HG02973 (cell line): ENCODE measurements at regions not wholly inside any gene's neighbourhood (a gene's known extent, or its start where the extent isn't known, plus 50 kb on each side); places are given as distances from the start of the nearest gene placed in this dataset.

ENCODE experiments used
- ATAC-seq: cut with Tn5 transposase; IDR thresholded peaks from one replicate; pipeline ENCODE4 v1.9.1; 2021; ENCODE audit warnings: moderate library complexity; ENCODE audit not compliant: unreplicated experiment

DNA sequence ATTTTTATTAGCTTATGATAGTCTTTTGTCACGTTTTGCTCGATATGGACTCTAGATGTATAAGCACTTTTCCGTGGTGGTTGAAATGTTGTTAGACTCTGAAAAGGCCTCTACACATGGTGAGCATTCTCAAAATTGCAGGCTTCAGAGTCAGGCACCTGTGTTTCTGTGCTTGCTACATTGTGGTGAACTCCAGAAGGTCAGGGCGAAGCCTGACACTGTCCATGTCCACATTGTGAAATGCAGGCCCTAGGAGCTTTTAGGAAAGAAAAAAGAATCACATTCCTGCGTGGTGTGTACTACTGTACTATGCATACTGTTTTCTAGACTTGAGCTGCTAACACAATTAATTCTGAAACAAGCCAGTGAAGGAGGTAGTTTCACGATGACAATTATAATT, 86.3 kb downstream of the HS3ST1 start:
- no peak for ATAC-seq

- no peak for ATAC-seq
Measured at GRCh38 chr4:11341337-11342043, 87.2 kb downstream of the HS3ST1 start.

- ATAC-seq = no peak
Measured at GRCh38 chr4:11338956-11339782, 89.5 kb downstream of the HS3ST1 start.

DNA sequence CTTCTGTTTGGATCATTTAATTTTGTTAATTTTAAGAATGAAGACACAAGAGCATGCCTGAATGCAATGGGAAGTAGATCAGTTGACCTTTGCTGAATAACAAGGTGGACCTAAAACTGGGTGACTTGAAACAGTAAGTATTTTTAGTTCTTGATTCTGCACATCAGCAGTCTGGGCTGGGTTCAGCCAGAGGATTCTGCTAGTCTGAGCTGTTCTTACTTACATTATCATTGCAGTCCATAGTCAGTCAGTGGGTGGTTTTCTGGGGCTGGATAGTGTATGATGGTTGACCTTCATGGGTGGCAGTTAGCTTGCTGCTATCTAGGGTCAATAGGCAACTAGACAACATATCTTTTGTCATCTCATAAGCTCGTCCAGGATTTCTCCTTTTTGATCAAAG, 91.4 kb downstream of the HS3ST1 start:
- no peak for ATAC-seq

DNA sequence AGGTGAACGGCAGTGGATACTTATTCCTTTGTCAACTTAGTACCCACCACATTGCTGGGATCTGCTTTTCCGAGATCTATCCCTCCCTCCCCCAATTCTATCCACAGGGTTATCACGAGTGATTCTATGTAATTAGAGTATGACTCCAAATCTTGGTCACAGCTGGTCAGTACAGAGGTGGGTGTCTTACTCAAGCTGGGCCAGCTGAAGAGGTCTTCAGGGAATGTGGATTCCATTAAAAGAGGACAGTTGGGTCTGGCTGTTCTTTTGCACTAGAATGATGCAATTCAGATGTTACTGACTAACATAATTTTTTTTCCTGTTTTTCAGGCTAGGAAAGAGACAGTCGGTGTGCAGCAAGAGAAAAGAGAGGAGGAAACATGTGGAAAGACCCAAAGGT, 92.3 kb downstream of the HS3ST1 start:
- ATAC-seq = no peak

DNA sequence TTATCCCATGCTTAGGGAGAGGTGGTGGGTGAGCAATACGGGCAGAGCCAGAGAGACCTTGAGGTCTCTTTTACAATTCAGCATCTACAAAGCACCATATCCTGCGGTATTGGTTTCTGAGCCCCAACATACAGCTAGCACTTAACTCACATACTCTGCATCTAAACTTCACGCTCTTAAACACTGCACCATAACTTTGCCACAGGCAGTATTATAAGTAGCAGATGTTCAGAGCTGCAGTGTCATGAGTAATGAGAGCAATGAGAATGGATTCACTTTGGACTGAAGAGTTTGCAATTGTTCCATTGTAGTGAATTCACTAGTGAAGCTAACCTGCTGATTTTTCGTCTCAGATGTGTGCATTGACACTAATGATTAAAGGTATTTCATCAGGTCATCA, 93.8 kb downstream of the HS3ST1 start:
- ATAC-seq = no peak

GRCh38 chr4:11328401-11328800, 100.3 kb downstream of the HS3ST1 start:
- ATAC-seq = no peak

GRCh38 chr4:11326021-11326420, 102.7 kb downstream of the HS3ST1 start:
- ATAC-seq = no peak

- ATAC-seq = no peak
Measured at GRCh38 chr4:11323771-11324170, 104.9 kb downstream of the HS3ST1 start.

DNA sequence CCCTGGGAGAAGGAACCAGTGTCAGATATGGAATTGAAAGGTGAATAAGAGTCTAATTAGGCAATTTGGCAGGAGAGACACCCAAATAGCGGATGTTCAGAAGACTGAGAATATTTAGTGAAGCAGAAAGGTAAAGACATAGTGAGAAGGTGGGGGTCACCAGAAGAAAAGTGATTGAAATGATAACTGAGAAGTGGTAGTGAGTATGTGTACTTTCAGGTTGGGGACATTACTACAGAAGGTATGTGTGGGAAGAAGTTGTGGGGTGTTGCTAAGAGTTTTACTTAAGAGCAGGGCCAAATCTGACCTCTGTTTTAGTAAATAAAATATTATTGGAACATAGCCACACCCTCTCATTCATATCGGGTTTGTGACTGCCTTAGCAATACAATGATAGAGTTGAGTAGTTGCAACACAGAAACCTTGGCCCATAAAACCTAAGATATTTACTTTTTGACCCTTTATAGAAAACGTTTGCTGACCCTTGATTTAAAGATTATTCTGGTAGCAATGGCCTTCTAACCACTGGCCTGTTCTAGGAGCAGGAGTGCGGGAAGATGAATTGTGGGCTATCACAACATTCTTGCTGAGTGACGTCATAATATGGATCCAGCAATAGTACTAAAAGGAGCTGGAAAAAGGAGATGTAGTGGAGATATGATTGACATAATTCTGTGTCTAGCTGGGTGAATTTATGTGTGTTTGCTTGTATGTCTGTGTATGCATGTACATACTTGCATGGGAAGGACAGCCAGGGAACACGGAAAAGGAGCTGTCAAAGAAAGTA, 115.3 kb downstream of the HS3ST1 start:
- ATAC-seq = no peak

- no peak for ATAC-seq
Measured at GRCh38 chr4:11312389-11312788, 116.3 kb downstream of the HS3ST1 start.

DNA sequence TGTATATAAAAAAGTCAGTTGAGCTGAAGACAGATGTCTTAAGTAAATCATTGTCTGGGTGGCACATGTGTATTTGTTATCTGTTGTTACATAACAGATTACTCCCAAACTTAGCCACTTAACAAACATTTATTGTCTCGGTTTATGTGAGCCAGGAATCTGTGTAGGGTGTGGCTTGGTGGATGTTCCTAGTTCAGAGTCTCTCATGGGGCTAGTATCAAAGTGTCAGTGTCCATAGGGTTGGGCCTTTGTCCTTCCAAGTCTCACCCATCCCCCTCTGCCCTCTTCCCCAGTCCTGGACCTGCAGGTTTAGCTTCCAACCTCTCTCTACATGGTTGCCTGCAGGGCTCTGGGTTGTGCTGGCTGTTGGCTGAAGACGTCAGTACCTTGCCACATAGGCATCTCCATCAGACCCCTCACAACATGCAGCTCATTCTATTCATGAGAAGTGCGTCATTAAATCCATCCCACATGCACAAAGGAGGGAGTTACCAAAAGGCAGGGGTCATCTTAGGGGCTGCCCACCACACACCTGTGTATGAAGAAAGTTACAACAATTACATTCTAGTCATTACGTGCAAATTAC, 127.5 kb downstream of the HS3ST1 start:
- no peak for ATAC-seq

DNA sequence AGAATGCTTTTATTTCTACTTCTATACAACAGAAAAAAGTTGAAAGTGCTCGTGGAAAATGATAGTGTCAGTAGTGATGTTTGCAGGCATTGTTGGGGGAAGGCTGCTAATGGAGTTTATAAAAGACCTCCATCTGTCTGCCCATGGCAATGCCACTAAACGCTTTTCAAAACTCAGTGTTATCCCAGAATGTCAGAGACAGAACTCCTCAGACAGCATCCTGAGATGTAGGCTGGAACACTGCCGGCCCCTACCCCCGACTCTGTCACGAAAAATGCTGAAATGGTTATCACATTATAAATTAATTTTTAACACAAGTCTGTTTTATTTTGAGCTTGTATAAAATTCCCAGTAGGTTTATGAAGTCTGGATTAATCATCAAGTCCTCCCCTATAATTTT, 128.9 kb downstream of the HS3ST1 start:
- ATAC-seq = no peak

DNA sequence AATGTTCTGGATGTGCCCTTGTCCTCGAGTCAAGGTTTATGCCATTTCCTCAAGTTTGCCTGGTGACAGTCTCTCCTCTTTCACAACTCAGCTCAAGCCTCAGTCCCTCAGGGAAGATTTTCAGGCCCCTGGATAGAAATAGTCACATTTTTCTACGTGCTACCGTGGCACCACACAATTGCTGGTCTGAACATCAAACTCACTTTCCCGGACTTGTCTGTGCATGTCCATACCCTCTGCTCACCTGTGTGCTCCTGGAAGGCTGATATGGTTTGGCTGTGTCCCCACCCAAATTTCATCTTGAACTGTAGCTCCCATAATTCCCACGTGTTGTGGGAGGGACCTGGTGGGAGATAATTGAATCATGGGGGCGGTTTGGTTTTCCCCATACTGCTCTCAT, 129.7 kb downstream of the HS3ST1 start:
- no peak for ATAC-seq

DNA sequence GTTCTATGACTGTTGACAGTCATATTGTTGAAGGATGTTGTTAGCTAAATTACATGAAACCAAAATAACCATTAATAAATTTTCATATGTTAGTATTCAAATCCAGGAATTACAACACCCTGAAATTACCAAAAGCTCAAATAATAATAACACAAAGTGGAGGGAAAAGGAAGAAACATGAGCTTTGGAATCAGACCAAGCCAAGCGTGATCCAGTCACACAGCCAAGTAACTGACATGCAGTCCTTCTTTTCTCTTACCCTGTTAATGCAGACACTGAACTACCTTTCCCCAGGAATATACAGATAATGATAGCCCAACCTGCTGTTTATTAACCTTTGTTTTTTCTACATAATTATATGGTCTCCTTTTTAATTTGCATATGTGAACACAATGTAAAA, 130.2 kb downstream of the HS3ST1 start:
- ATAC-seq = no peak

GRCh38 chr4:11297627-11298026, 131.1 kb downstream of the HS3ST1 start:
- no peak for ATAC-seq

DNA sequence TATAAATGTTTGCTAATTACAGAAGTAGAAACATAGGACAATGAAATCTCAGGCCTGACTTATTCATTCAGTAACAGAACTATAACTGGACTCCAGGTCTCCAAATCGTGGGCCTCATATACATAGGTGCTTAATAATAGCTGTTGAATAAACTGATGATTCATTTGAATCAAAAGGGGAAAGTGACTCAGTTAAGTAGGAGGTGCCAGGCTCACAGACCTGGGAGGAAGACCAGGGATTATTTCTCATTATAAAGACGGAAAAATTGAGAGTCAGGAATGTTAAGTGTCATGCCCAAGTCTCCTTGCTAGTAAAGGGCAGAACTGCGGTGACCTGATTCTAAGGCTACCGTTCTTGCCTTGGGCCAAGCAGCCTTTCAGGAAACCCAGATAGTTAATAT, 131.5 kb downstream of the HS3ST1 start:
- ATAC-seq = no peak

DNA sequence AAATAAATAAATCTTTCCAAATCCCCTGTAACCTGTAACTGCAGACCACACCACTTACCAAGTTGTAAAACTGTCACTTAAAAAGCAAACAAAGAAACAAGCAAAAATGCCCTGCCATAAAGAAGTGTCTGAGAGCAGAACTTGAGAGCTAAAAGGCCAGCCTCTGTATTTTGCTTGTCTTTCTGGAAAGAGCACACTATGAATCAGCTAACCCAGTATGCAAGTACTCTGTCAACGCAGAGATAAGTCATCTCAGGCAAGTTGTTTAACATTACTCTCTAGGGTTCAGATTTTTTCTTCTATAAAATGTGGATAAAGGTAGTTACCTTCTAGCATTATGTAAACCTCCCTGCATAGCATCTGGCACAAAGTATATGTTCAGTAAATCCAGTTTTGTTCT, 134.8 kb downstream of the HS3ST1 start:
- ATAC-seq = no peak

- ATAC-seq = no peak
Measured at GRCh38 chr4:11287055-11287454, 141.6 kb downstream of the HS3ST1 start.

GRCh38 chr4:11286533-11286932, 142.2 kb downstream of the HS3ST1 start:
- ATAC-seq = peak; percentile 78

DNA sequence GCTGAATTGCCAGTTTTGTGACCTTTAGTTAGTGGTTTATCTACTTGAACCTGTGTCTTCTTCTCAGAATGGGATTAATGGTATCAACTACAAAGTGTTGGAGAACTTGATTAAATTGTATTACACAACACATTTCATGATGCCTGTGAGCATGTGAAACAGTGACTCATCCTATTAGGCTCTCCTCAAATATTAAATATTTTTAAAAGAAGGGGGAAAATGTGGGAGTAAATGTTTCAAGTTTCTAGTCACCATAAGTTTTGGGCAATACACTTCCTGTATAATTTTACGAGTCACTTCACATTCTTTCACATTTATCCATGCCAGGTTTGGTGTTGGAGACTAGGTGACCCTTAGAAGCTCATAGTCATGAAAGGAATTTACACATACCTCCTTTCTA, 147.0 kb downstream of the HS3ST1 start:
- no peak for ATAC-seq
